ENCODE measurements at regions not wholly inside any gene's neighbourhood (a gene's known extent, or its start where the extent isn't known, plus 50 kb on each side); places are given as distances from the start of the nearest gene placed in this dataset.

DNA sequence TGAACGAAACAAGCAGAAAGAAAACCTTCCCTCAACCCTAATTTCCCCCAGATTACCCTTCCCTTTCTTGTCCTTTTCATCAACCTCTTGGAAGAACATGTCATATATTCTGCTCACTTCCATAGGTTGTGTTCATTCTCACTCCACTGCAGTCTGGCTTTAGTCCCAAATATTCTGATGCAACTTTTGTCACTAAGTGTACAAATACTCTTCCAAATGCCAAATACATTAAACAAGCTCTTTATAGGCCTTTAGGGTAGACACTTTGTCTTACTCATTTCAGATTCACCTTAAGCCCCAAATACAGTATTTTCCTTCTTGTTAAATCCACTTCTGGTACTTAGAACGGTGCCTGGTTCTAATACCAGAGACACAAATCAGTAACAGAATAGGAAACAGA lies 406.5 kb upstream of the CDIN1 start:
- DNase-seq, result no peak
- no peaks in the 10 kb centered on the region for H3K36me3 ChIP-seq
- H3K4me1 ChIP-seq, result peaks cover 6% of the 10 kb centered on the region
- TF ChIP-seq, protein P1, sequence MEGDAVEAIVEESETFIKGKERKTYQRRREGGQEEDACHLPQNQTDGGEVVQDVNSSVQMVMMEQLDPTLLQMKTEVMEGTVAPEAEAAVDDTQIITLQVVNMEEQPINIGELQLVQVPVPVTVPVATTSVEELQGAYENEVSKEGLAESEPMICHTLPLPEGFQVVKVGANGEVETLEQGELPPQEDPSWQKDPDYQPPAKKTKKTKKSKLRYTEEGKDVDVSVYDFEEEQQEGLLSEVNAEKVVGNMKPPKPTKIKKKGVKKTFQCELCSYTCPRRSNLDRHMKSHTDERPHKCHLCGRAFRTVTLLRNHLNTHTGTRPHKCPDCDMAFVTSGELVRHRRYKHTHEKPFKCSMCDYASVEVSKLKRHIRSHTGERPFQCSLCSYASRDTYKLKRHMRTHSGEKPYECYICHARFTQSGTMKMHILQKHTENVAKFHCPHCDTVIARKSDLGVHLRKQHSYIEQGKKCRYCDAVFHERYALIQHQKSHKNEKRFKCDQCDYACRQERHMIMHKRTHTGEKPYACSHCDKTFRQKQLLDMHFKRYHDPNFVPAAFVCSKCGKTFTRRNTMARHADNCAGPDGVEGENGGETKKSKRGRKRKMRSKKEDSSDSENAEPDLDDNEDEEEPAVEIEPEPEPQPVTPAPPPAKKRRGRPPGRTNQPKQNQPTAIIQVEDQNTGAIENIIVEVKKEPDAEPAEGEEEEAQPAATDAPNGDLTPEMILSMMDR (IDR thresholded peaks at IDR 0.05; ENCODE audit: low read depth, low read length), result no peak
- no peak overlapping the region for H3K4me3 ChIP-seq (ENCODE audit: low read depth, low read length)
- no peaks in the 10 kb centered on the region for H3K9me3 ChIP-seq
- H3K27me3 ChIP-seq, result no peaks in the 10 kb centered on the region

DNA sequence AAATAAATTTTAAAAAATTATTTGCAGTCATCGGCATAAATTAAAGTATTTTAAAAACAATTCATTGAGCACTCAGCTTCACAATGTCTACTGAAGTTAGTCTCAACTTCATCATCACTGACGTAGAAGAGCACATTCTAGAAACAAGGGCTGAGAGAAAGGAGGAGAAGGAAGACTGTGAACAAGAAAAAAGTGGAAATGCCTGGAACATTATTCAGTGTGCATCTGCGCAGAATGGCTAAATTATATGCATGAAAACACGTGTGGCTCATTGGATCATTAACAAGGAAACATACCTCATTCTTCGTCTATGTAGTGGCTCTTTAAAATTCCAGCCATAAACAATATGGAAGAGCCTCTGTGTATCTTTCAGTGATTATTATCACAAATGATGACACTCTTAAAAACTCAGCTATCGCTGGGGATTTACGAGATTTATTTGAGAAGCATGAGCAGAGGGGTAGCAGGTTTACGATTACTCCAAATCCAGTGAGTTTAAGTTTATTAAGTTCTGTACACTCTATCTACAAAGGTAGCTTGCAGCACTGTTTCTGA lies 404.2 kb upstream of the CDIN1 start:
- Histone ChIP-seq H3K4me3 (ENCODE audit: low read depth, low read length) (no peak overlapping the region), H3K27me3 (no peaks in the 10 kb centered on the region), H3K9me3 (no peaks in the 10 kb centered on the region), H3K36me3 (no peaks in the 10 kb centered on the region), H3K4me1 (peaks cover 6% of the 10 kb centered on the region)
- TF ChIP-seq, protein P1 (IDR thresholded peaks at IDR 0.05; ENCODE audit: low read depth, low read length), result no peak
- no peak for DNase-seq

DNA sequence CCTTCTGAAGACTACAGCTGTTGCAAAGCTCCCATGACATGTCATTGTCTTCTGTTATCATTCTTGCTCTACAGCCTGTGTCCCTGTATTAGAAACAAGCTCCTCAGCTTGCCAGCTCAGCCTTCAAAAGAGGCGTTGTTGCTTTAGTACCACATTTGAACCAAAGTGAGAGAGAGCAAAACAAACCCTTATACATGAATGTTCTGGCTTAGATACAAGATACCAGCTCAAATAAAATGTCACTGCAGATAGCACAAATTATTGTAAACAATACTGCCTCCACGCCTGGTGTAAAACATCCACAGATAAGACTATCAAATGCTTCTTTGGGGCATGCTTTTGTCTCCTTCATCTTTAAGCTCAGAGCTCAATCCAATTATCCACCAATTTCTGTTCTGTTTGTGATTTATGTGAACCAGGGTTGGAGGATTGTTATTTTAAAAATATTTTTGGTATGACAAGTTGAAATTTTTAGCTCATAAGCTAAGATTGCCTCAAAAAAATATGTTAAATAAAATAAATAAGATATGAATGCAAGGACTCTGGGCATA lies 403.6 kb upstream of the CDIN1 start:
- TF ChIP-seq, protein P1 (IDR thresholded peaks at IDR 0.05; ENCODE audit: low read depth, low read length), result no peak
- H3K36me3 ChIP-seq, result no peaks in the 10 kb centered on the region
- H3K4me3 ChIP-seq (ENCODE audit: low read depth, low read length), result no peak overlapping the region
- DNase-seq, result no peak
- H3K9me3 ChIP-seq, result no peaks in the 10 kb centered on the region
- no peaks in the 10 kb centered on the region for H3K27me3 ChIP-seq
- peaks cover 6% of the 10 kb centered on the region for H3K4me1 ChIP-seq

DNA sequence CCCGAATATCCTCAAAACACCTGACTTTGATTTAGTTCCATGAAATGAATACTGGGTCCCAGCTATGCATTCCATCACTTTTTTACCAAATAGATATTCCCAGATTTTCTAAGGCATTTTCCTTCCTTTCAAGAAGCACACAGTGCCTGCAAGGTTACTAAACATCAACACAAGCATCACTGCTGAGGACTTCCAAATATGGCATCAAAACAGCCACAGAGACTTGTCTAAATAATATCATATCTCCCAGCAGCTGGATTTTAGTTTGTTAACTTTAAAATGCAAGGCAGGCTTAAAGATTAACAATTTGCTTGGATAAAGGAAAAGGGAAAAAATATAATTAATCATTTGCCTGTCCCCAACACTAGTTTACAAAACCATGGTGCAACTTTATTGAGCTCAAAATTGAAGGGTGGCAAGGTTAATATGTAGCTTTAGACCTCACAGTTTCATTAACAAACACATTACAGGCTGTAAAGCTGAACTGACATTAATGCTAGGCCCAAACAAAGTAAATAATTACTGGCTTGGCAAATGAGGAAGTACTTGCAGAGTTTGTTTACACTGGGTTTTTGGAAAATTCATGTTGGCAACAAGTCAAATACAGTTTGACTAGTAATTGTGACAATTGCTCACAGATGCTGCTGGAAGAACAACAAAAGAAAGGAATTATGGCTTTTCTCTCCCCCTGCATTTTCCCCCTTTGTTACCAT lies 401.7 kb upstream of the CDIN1 start:
- Histone ChIP-seq H3K27me3 (no peaks in the 10 kb centered on the region), H3K9me3 (no peaks in the 10 kb centered on the region), H3K4me1 (peaks cover 6% of the 10 kb centered on the region), H3K36me3 (no peaks in the 10 kb centered on the region), H3K4me3 (ENCODE audit: low read depth, low read length) (no peak overlapping the region)
- DNase-seq, result no peak
- TF ChIP-seq, protein P1 (IDR thresholded peaks at IDR 0.05; ENCODE audit: low read depth, low read length), result no peak

- TF ChIP-seq, protein P1 (IDR thresholded peaks at IDR 0.05; ENCODE audit: low read depth, low read length), result no peak
- no peak for DNase-seq
- Histone ChIP-seq H3K4me1 (peaks cover 6% of the 10 kb centered on the region), H3K9me3 (no peaks in the 10 kb centered on the region), H3K4me3 (ENCODE audit: low read depth, low read length) (no peak overlapping the region), H3K36me3 (no peaks in the 10 kb centered on the region), H3K27me3 (no peaks in the 10 kb centered on the region)
Observed at GRCh38 chr15:36178303-36178633, 401.2 kb upstream of the CDIN1 start.

DNA sequence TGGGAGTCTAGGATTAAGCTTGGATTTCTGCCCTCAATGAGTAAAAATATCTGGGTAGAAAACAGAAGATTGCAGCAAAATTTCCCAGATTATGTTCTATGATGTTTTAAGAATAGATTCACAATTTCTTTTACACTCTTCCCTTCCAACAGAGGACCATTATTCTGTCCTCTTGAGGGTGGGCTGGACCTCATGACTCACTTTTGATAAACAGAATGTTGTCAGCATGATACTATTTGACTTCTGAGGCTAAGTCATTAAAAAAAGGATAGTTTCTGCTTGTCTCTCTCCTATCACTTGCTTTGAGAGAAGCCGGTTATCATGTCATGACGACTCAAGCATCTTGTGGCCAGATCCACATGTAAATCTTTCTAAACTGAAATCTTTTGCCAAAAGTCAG lies 396.2 kb upstream of the CDIN1 start:
- H3K27me3 ChIP-seq, result no peaks in the 10 kb centered on the region
- H3K4me1 ChIP-seq, result no peaks in the 10 kb centered on the region
- TF ChIP-seq, protein P1 (IDR thresholded peaks at IDR 0.05; ENCODE audit: low read depth, low read length), result no peak
- H3K36me3 ChIP-seq, result no peaks in the 10 kb centered on the region
- H3K4me3 ChIP-seq (ENCODE audit: low read depth, low read length), result no peak overlapping the region
- DNase-seq, result no peak
- H3K9me3 ChIP-seq, result no peaks in the 10 kb centered on the region

Data from BE2C (cell line).